ENCODE measurements at regions not wholly inside any gene's neighbourhood (a gene's known extent, or its start where the extent isn't known, plus 50 kb on each side); places are given as distances from the start of the nearest gene placed in this dataset.

- TF ChIP-seq, protein P1, sequence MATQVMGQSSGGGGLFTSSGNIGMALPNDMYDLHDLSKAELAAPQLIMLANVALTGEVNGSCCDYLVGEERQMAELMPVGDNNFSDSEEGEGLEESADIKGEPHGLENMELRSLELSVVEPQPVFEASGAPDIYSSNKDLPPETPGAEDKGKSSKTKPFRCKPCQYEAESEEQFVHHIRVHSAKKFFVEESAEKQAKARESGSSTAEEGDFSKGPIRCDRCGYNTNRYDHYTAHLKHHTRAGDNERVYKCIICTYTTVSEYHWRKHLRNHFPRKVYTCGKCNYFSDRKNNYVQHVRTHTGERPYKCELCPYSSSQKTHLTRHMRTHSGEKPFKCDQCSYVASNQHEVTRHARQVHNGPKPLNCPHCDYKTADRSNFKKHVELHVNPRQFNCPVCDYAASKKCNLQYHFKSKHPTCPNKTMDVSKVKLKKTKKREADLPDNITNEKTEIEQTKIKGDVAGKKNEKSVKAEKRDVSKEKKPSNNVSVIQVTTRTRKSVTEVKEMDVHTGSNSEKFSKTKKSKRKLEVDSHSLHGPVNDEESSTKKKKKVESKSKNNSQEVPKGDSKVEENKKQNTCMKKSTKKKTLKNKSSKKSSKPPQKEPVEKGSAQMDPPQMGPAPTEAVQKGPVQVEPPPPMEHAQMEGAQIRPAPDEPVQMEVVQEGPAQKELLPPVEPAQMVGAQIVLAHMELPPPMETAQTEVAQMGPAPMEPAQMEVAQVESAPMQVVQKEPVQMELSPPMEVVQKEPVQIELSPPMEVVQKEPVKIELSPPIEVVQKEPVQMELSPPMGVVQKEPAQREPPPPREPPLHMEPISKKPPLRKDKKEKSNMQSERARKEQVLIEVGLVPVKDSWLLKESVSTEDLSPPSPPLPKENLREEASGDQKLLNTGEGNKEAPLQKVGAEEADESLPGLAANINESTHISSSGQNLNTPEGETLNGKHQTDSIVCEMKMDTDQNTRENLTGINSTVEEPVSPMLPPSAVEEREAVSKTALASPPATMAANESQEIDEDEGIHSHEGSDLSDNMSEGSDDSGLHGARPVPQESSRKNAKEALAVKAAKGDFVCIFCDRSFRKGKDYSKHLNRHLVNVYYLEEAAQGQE (IDR thresholded peaks at IDR 0.05) = no peak
These were observed 50.9 kb upstream of the CXCL14 start (continued) for GRCh38 chr5:135629666-135630065.

- DNase-seq (ENCODE audit: low read depth in 1 of 2, low spot score in 1 of 2) (no peak), FAIRE-seq (no peak), ATAC-seq (no peak)
- Histone ChIP-seq H3K9me3 (no peaks in the 10 kb centered on the region), H3K4me3 (no peak overlapping the region), H3K4me1 (no peaks in the 10 kb centered on the region), H3K27ac (no peak overlapping the region), H3K4me2 (no peak overlapping the region)
- ChIA-PET POLR2A (no interaction called here), CTCF (no interaction called here)
- TF ChIP-seq HOXB13 (CRISPR knock-in tag; IDR thresholded peaks at IDR 0.05; ENCODE audit: low read depth) (no peak), HES2 (IDR thresholded peaks at IDR 0.05) (no peak), MAZ (IDR thresholded peaks at IDR 0.05; ENCODE audit: borderline replicate concordance, low read depth, low read length) (no peak), POLR2A (IDR thresholded peaks at IDR 0.05; ENCODE audit: low read length) (no peak), CHD4 (IDR thresholded peaks at IDR 0.05; ENCODE audit: borderline replicate concordance) (no peak), EHF (CRISPR knock-in tag; IDR thresholded peaks at IDR 0.05) (no peak), HEYL (CRISPR knock-in tag; IDR thresholded peaks at IDR 0.05) (no peak), PHF8 (IDR thresholded peaks at IDR 0.05; ENCODE audit: borderline replicate concordance, low read depth) (no peak), JUN (IDR thresholded peaks at IDR 0.05) (no peak), EHMT2 (IDR thresholded peaks at IDR 0.05; ENCODE audit: low read depth) (no peak)
- WGBS (ENCODE audit: missing lambda C conversion rate) = 1% methylated on average over 7 of the region's 7 CpGs
These were observed 50.2 kb upstream of the CXCL14 start for GRCh38 chr5:135628771-135629563.

Measured in A549 (cell line).